HUES64 (cell line): ENCODE measurements at regions not wholly inside any gene's neighbourhood (a gene's known extent, or its start where the extent isn't known, plus 50 kb on each side); places are given as distances from the start of the nearest gene placed in this dataset.

ENCODE experiments used
- H3K27ac ChIP-seq: 2 replicates; pipeline ENCODE4 v1.7.0; 2013; ENCODE audit warnings: low read depth, low read length, inconsistent platforms
- H3K27me3 ChIP-seq: 2 replicates; pipeline ENCODE4 v1.6.1; 2013; ENCODE audit warnings: mild to moderate bottlenecking, low read length; ENCODE audit not compliant: insufficient read depth
- H3K36me3 ChIP-seq: 2 replicates; pipeline ENCODE4 v1.6.1; 2013; ENCODE audit warnings: mild to moderate bottlenecking, low read length; ENCODE audit not compliant: insufficient read depth
- H3K4me1 ChIP-seq: 2 replicates; pipeline ENCODE4 v1.6.1; 2013; ENCODE audit warnings: mild to moderate bottlenecking, low read length, moderate library complexity; ENCODE audit not compliant: insufficient read depth
- H3K4me3 ChIP-seq: 2 replicates; pipeline ENCODE4 v1.5.1; 2013; ENCODE audit warnings: mild to moderate bottlenecking, low read length, moderate library complexity
- H3K9ac ChIP-seq: 2 replicates; pipeline ENCODE4 v1.6.1; 2013; ENCODE audit warnings: mild to moderate bottlenecking, low read depth, low read length
- H3K9me3 ChIP-seq: 2 replicates; pipeline ENCODE4 v1.6.1; 2013; ENCODE audit warnings: low read depth, low read length; ENCODE audit not compliant: insufficient read depth
- WGBS: fragments of 150-250, 120-280 bp; methylation state at CpG from one replicate; pipeline ENCODE4 v1.1.7; 2013; ENCODE audit warnings: missing lambda C conversion rate; 5-methylcytosine and 5-hydroxymethylcytosine counted together

DNA sequence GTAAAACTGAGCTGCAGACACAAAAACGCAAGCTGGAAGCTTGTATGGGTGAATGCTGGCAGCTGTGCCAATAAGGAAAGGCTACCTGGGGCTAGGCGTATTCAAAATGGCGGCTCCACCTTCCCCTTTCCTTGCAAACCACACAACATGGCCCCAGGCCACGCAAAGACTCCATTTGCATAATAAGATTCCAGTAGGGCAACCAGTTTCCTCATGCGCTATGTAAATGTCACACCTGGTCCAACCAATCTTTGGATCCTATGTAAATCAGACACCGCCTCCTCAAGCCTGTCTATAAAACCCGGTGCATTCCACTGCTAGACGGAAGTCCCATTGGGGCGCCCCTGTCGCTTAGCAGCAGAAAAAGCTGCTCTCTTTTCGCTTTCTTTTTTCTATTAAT lies 505.9 kb upstream of the BTBD3 start:
- no peak overlapping the region for H3K4me3 ChIP-seq
- H3K27me3 ChIP-seq = no peaks in the 10 kb centered on the region
- peak overlapping the region; percentile 52; the same call in 1 of the 2 replicates for H3K27ac ChIP-seq
- H3K36me3 ChIP-seq = no peaks in the 10 kb centered on the region
- H3K4me1 ChIP-seq = peaks cover 13% of the 10 kb centered on the region; the same call in 1 of the 2 replicates
- 92% methylated on average over 11 of the region's 11 CpGs for WGBS
- H3K9me3 ChIP-seq = peaks cover 2% of the 10 kb centered on the region; the same call in 1 of the 2 replicates
- H3K9ac ChIP-seq = no peak overlapping the region

DNA sequence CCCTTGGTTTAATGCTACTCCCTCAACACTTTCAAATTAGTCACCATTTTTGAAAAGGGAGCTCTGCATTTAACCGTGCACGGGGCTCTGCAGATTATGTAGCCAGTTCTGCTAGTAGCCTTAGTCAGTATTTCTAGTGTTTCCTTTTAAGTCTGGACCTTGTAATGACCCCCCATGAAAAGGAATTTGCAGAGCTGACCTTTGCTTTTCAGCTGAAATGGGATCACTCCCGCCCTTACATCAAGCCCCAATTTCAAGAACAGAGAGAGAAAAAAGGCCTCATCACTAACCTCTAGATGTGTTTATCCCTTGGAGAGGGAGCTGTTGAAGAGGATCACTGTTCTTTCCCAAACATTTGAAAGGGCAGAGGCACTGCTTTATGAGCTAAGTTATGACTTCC lies 490.7 kb upstream of the BTBD3 start:
- 76% methylated on average over 3 of the region's 3 CpGs for WGBS
- H3K4me1 ChIP-seq = peaks cover 4% of the 10 kb centered on the region; the same call in 1 of the 2 replicates
- no peak overlapping the region for H3K4me3 ChIP-seq
- no peaks in the 10 kb centered on the region for H3K9me3 ChIP-seq
- H3K9ac ChIP-seq = no peak overlapping the region
- H3K27me3 ChIP-seq = no peaks in the 10 kb centered on the region
- H3K27ac ChIP-seq = no peak overlapping the region
- H3K36me3 ChIP-seq = no peaks in the 10 kb centered on the region

DNA sequence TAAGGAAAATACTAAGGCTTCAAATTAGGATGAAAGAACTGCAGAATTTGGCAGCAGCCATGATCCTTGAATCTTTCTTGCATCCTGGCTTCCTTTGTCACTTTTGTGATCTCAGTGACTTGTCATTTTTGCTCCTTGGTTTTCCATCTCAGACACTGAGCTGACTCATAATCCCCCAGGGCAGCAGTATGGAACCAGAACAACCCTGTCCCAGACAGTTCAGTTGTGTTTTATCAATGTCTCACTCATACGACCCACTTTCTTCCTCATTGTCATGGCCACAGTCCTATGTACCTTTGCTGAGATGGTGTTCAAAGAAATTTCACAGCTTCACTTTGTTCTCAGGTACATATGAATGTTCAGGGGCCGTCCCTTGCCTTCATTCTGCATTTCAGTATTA lies 488.5 kb upstream of the BTBD3 start:
- Histone ChIP-seq H3K27me3 (no peaks in the 10 kb centered on the region), H3K4me3 (no peak overlapping the region), H3K27ac (no peak overlapping the region), H3K4me1 (peaks cover 4% of the 10 kb centered on the region; the same call in 1 of the 2 replicates), H3K9me3 (no peaks in the 10 kb centered on the region), H3K9ac (no peak overlapping the region), H3K36me3 (no peaks in the 10 kb centered on the region)
- WGBS = 80% methylated on average over 1 of the region's 2 CpGs

DNA sequence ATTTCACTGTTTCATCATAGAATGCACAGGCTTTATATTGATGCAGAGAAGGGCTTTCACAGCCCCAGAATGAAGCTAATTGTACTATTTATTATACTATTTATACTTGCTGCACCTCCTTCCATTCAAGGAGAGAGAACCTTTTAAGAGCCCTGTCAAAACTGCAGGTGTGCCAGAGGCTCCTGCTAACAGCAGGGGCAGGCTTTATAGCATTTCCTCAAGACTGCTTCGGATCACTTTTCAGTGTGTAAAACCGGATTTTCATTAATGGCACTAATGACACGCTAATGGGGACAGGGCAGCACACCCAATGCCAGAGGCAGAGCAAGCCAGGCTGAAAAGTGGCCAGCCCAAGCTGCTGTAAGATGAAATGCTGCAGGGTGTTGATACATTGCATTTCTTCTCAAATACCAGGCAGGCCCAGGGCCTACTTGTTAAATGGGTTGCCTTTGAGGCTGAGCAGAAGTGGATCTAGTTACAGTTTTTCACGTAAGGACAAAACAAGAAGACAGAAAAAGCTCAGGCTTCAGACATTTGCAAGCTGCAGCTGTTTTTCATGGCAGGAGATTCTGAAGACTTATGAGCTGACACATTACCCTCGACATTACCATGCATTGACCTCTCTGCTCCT lies 487.7 kb upstream of the BTBD3 start:
- H3K4me1 ChIP-seq = peaks cover 4% of the 10 kb centered on the region; the same call in 1 of the 2 replicates
- 0 out of 2 replicates have a peak, but pooled peaks cover 5% of the 10 kb centered on the region for H3K9me3 ChIP-seq
- no peak overlapping the region for H3K4me3 ChIP-seq
- no peaks in the 10 kb centered on the region for H3K36me3 ChIP-seq
- H3K9ac ChIP-seq = no peak overlapping the region
- H3K27ac ChIP-seq = no peak overlapping the region
- WGBS = 73% methylated on average over 5 of the region's 5 CpGs
- H3K27me3 ChIP-seq = no peaks in the 10 kb centered on the region

DNA sequence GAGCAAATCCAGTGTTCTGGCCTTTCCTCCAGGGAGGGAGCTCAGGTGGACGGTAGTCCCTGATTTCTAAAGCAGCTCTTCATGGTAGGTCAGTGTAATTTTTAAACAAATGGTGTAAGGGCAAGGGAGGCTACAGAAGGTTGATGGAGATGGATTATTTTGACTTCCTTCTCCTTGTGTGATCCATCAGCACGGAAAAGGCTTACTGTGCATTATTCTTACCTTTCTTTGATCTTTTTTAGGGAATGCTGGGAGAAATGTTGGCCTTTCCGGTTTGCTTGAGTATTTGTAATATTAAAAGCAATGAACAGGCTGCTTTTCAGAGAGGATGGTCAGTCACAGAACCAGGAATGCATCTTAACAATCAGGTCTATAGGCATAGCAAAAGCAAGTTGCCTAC lies 487.0 kb upstream of the BTBD3 start:
- H3K9me3 ChIP-seq = peaks cover 11% of the 10 kb centered on the region
- no peaks in the 10 kb centered on the region for H3K27me3 ChIP-seq
- H3K4me3 ChIP-seq = no peak overlapping the region
- no peaks in the 10 kb centered on the region for H3K36me3 ChIP-seq
- WGBS = 96% methylated on average over 3 of the region's 3 CpGs
- H3K27ac ChIP-seq = no peak overlapping the region
- no peak overlapping the region for H3K9ac ChIP-seq
- peaks cover 4% of the 10 kb centered on the region; the same call in 1 of the 2 replicates for H3K4me1 ChIP-seq

DNA sequence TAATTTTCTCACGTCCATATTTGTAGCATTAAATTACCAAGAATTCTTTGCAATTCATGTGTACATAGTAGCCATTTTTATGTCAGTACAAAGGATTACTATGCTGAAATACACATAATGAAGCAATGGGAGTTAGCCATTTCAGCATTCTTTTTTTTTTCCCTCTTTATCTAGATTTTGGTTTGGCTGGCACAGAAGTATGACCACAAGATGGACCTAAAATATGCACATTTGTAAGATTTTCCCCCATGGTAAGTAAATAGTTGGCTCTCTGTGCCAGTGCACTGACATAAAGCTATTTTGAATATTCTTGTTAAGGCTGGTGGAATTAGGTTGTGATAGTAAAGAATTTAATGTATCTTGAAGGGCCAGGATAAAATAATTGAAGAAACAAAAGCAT lies 486.1 kb upstream of the BTBD3 start:
- H3K9me3 ChIP-seq = peaks cover 20% of the 10 kb centered on the region
- H3K27me3 ChIP-seq = no peaks in the 10 kb centered on the region
- no peak overlapping the region for H3K4me3 ChIP-seq
- peaks cover 4% of the 10 kb centered on the region; the same call in 1 of the 2 replicates for H3K4me1 ChIP-seq
- 100% methylated on average over 1 of the region's 1 CpG for WGBS
- no peak overlapping the region for H3K9ac ChIP-seq
- H3K27ac ChIP-seq = no peak overlapping the region
- H3K36me3 ChIP-seq = no peaks in the 10 kb centered on the region

DNA sequence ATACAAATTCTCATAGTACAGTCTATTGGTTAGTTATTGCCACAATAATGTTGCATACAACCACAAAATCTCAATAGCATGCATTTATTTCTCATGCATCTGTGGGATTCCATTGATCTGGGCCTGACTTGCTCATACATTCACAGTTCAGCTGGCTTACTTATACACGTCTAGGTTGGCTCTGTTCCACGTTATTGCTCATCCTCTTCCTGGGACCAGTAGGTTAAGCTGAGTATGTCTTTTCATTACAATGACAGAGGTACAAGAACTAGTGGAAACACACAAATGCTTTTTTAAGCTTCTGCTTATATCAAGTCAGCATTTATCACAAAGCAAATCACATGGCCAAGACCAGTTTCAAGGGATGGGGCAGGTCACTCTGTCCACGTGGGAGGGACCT lies 485.3 kb upstream of the BTBD3 start:
- H3K9me3 ChIP-seq = peaks cover 28% of the 10 kb centered on the region
- H3K27me3 ChIP-seq = no peaks in the 10 kb centered on the region
- no peak overlapping the region for H3K27ac ChIP-seq
- no peak overlapping the region for H3K9ac ChIP-seq
- H3K4me1 ChIP-seq = peaks cover 4% of the 10 kb centered on the region; the same call in 1 of the 2 replicates
- no peaks in the 10 kb centered on the region for H3K36me3 ChIP-seq
- 82% methylated on average over 3 of the region's 3 CpGs for WGBS
- H3K4me3 ChIP-seq = no peak overlapping the region

DNA sequence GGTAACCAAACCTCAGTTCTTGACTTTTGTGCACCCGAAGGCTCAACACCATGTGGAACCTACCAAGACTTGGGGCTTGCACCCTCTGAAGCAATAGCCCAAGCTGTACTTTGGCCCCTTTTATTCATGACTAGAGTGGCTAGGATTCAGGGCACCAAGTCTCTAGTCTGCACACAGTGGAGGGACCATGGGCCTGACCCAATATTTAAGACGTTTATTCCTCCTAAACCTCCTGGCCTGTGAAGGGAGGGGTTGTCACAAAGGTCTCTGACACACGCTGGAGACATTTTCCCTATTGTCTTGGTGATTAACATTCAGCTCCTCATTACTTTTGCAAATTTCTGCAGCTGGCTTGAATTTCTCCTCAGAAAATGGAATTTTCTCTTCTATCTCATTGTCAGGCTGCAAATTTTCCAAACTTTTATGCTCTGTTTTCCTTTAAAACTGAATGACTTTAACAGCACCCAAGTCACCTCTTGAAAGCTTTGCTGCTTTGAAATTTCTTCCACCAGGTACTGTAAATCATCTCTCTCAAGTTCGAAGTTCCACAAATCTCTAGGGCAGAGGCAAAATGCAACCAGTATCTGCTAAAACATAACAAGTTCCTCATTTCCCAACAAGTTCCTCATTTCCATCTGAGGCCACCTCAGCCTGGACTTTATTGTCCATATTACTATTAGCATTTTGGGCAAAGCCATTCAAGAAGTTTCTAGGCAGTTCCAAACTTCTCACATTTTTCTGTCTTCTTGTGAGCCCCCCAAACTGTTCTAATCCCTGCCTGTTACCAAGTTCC lies 481.4 kb upstream of the BTBD3 start:
- Histone ChIP-seq H3K9me3 (peaks cover 28% of the 10 kb centered on the region), H3K27ac (no peak overlapping the region), H3K4me3 (no peak overlapping the region), H3K4me1 (no peaks in the 10 kb centered on the region), H3K27me3 (no peaks in the 10 kb centered on the region), H3K36me3 (no peaks in the 10 kb centered on the region), H3K9ac (no peak overlapping the region)
- 94% methylated on average over 4 of the region's 4 CpGs for WGBS

DNA sequence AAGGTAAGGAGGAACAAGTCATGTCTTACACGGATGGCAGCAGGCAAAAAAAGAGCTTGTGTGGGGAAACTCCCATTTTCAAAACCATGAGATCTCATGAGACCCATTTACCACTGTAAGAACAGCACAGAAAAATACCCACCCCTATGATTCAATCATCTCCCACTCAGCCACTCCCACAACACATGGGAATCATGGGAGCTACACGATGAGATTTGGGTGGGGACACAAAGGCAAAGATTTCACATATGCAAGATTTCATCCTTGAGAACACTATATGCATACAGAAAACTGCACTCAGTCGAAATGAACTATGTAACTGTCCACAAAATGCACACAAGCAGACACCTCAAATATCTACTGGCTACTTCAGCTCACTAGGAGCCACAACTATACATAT lies 480.6 kb upstream of the BTBD3 start:
- Histone ChIP-seq H3K4me3 (no peak overlapping the region), H3K27me3 (no peaks in the 10 kb centered on the region), H3K27ac (no peak overlapping the region), H3K9ac (no peak overlapping the region), H3K9me3 (peaks cover 28% of the 10 kb centered on the region), H3K4me1 (no peaks in the 10 kb centered on the region), H3K36me3 (no peaks in the 10 kb centered on the region)
- WGBS = 90% methylated on average over 3 of the region's 3 CpGs

DNA sequence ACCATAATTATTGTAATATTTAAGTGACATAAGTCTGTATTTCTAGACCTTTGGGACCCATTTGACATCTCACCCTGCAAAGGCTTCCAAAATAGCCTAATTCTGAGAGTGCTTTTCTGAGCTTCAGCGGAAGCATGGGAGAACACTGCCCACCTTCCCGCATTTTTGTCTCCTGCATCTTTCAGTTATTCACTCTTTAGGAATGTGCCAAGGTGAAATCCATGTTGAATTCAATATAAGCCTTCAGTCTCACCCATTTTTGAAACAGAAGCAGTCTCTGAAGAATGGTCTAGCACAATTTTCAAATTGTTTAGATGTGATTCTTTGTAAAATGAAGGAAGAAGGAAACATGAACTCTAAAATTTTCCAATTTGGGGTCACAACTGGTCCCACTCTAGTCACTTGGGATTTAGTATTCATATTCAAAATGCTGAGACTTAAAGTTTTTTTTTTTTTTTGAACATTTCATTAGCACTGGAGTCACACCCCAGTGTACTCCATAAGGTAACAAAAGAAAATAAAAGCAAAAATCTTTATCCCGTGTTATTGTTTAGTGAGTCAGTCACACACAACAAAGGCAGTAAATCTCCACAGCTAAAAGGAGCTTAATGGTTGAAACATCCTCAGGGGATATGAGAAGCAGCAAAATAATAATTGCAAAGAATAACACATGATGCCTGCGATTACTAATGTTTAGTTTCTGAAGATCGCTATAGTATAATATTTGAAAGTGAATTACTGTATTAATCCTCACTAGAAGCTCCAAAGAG lies 479.9 kb upstream of the BTBD3 start:
- no peak overlapping the region for H3K9ac ChIP-seq
- H3K4me3 ChIP-seq = no peak overlapping the region
- no peaks in the 10 kb centered on the region for H3K36me3 ChIP-seq
- 96% methylated on average over 4 of the region's 5 CpGs for WGBS
- peaks cover 28% of the 10 kb centered on the region for H3K9me3 ChIP-seq
- H3K27ac ChIP-seq = no peak overlapping the region
- H3K27me3 ChIP-seq = no peaks in the 10 kb centered on the region
- H3K4me1 ChIP-seq = peaks cover 6% of the 10 kb centered on the region; the same call in 1 of the 2 replicates

DNA sequence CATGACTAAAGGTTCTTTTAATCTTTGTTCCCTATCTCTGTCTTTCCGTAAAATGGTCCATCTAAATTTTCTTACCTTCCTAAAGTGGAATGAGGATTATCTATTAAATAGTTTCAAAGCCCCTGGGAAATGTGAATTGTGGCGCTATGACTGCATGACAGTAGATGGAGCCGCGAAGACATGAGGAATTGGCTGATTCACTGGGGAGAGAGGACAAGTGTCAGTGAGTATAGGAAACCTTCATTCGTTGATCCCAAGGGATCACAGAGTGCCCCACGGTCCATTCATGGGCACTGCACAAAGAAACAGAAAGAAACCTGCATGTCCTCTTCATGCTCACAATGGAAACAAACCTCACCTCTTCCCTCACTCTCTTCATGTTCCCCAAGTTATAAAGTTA lies 479.3 kb upstream of the BTBD3 start:
- 83% methylated on average over 5 of the region's 6 CpGs for WGBS
- Histone ChIP-seq H3K4me1 (peaks cover 12% of the 10 kb centered on the region), H3K9me3 (peaks cover 28% of the 10 kb centered on the region), H3K9ac (no peak overlapping the region), H3K4me3 (no peak overlapping the region), H3K36me3 (no peaks in the 10 kb centered on the region), H3K27ac (no peak overlapping the region), H3K27me3 (no peaks in the 10 kb centered on the region)
